OCI-LY7 (cell line): ENCODE measurements at regions not wholly inside any gene's neighbourhood (a gene's known extent, or its start where the extent isn't known, plus 50 kb on each side); places are given as distances from the start of the nearest gene placed in this dataset.

Source experiments
- CTCF ChIP-seq: fragments of 200-600 bp; sonication (generic); conservative IDR thresholded peaks from 2 replicates; pipeline ENCODE4 v1.5.1; 2014; ENCODE audit warnings: mild to moderate bottlenecking, antibody characterized with exemption, low read length, moderate library complexity, mixed read lengths
- EZH2phosphoT487 ChIP-seq: fragments of 200-600 bp; sonication (generic); IDR thresholded peaks from 2 replicates; pipeline ENCODE4 v1.6.1; 2018; ENCODE audit warnings: low read depth, borderline replicate concordance, mild to moderate bottlenecking, mixed run types, antibody characterized with exemption, low read length, moderate library complexity, mixed read lengths

GRCh38 chr4:134862116-134862515 lies 660.5 kb upstream of the PABPC4L start:
- TF ChIP-seq CTCF (no peak), EZH2phosphoT487 (no peak)
